ENCODE measurements at regions not wholly inside any gene's neighbourhood (a gene's known extent, or its start where the extent isn't known, plus 50 kb on each side); places are given as distances from the start of the nearest gene placed in this dataset.
"Not testable (repeated sequence)": the region's sequence is repeated elsewhere in the genome, so short reads cannot be mapped to it uniquely, and the experiment has no call there.

- no peaks in the 10 kb centered on the region for H3K27me3 ChIP-seq (ENCODE audit: insufficient read depth, low read length)
- TF ChIP-seq CTCF (IDR thresholded peaks at IDR 0.05; ENCODE audit: extremely low read depth, low read depth, low read length) = no peak
- H3K9me3 ChIP-seq (ENCODE audit: low read depth, low read length) = no peaks in the 10 kb centered on the region
- H2AFZ ChIP-seq (ENCODE audit: low read length) = no peak overlapping the region
- no peak overlapping the region for H3K4me3 ChIP-seq (ENCODE audit: insufficient read depth, low read length)
- H3K27ac ChIP-seq (ENCODE audit: low read depth, low read length) = no peak overlapping the region
- DNase-seq (ENCODE audit: insufficient read length, low spot score, missing footprints) = no peak
- H3K4me1 ChIP-seq (ENCODE audit: insufficient read depth, low read length) = no peaks in the 10 kb centered on the region
- no peak overlapping the region for H3K4me2 ChIP-seq (ENCODE audit: insufficient read depth, low read length)
- H4K20me1 ChIP-seq (ENCODE audit: insufficient read depth, low read length) = no peaks in the 10 kb centered on the region
- H3K36me3 ChIP-seq (ENCODE audit: insufficient read depth, low read length) = no peaks in the 10 kb centered on the region
- H3K79me2 ChIP-seq (ENCODE audit: insufficient read depth, low read length) = no peaks in the 10 kb centered on the region
Observed at GRCh38 chr2:15693926-15694588, 102.4 kb downstream of the DDX1 start.

- no peak for DNase-seq (ENCODE audit: insufficient read length, low spot score, missing footprints)
- H3K27ac ChIP-seq (ENCODE audit: low read depth, low read length) = no peak overlapping the region
- H4K20me1 ChIP-seq (ENCODE audit: insufficient read depth, low read length) = no peaks in the 10 kb centered on the region
- no peak overlapping the region for H3K4me3 ChIP-seq (ENCODE audit: insufficient read depth, low read length)
- H3K9me3 ChIP-seq (ENCODE audit: low read depth, low read length) = no peaks in the 10 kb centered on the region
- H3K4me1 ChIP-seq (ENCODE audit: insufficient read depth, low read length) = no peaks in the 10 kb centered on the region
- no peaks in the 10 kb centered on the region for H3K27me3 ChIP-seq (ENCODE audit: insufficient read depth, low read length)
- no peak overlapping the region for H2AFZ ChIP-seq (ENCODE audit: low read length)
- no peak overlapping the region for H3K4me2 ChIP-seq (ENCODE audit: insufficient read depth, low read length)
- no peaks in the 10 kb centered on the region for H3K36me3 ChIP-seq (ENCODE audit: insufficient read depth, low read length)
- no peaks in the 10 kb centered on the region for H3K79me2 ChIP-seq (ENCODE audit: insufficient read depth, low read length)
- no peak for TF ChIP-seq CTCF (IDR thresholded peaks at IDR 0.05; ENCODE audit: extremely low read depth, low read depth, low read length)
Observed at GRCh38 chr2:15694589-15694986, 102.9 kb downstream of the DDX1 start.

GRCh38 chr2:15695582-15696330 lies 104.1 kb downstream of the DDX1 start:
- Histone ChIP-seq H2AFZ (ENCODE audit: low read length) (no peak overlapping the region), H3K27ac (ENCODE audit: low read depth, low read length) (no peak overlapping the region), H3K4me2 (ENCODE audit: insufficient read depth, low read length) (no peak overlapping the region), H4K20me1 (ENCODE audit: insufficient read depth, low read length) (no peaks in the 10 kb centered on the region), H3K79me2 (ENCODE audit: insufficient read depth, low read length) (no peaks in the 10 kb centered on the region), H3K27me3 (ENCODE audit: insufficient read depth, low read length) (no peaks in the 10 kb centered on the region), H3K9me3 (ENCODE audit: low read depth, low read length) (no peaks in the 10 kb centered on the region), H3K4me3 (ENCODE audit: insufficient read depth, low read length) (no peak overlapping the region), H3K36me3 (ENCODE audit: insufficient read depth, low read length) (no peaks in the 10 kb centered on the region), H3K4me1 (ENCODE audit: insufficient read depth, low read length) (no peaks in the 10 kb centered on the region)
- no peak for TF ChIP-seq CTCF (IDR thresholded peaks at IDR 0.05; ENCODE audit: extremely low read depth, low read depth, low read length)
- DNase-seq (ENCODE audit: insufficient read length, low spot score, missing footprints) = no peak

GRCh38 chr2:15696606-15697170 lies 105.0 kb downstream of the DDX1 start:
- not testable (repeated sequence) for H3K79me2 ChIP-seq (ENCODE audit: insufficient read depth, low read length); H3K9me3 ChIP-seq (ENCODE audit: low read depth, low read length); H3K27me3 ChIP-seq (ENCODE audit: insufficient read depth, low read length); H2AFZ ChIP-seq (ENCODE audit: low read length); H3K4me3 ChIP-seq (ENCODE audit: insufficient read depth, low read length); H3K27ac ChIP-seq (ENCODE audit: low read depth, low read length); H4K20me1 ChIP-seq (ENCODE audit: insufficient read depth, low read length); H3K4me2 ChIP-seq (ENCODE audit: insufficient read depth, low read length); H3K36me3 ChIP-seq (ENCODE audit: insufficient read depth, low read length); DNase-seq (ENCODE audit: insufficient read length, low spot score, missing footprints); H3K4me1 ChIP-seq (ENCODE audit: insufficient read depth, low read length)

Data from osteoblast (primary cell).